Cardiac muscle cell (in vitro differentiated cells and primary cell): ENCODE measurements at regions not wholly inside any gene's neighbourhood (a gene's known extent, or its start where the extent isn't known, plus 50 kb on each side); places are given as distances from the start of the nearest gene placed in this dataset.
A peak's percentile ranks its signal among the peaks of the same experiment; 100 is the strongest.
"Not testable (repeated sequence)": the region's sequence is repeated elsewhere in the genome, so short reads cannot be mapped to it uniquely, and the experiment has no call there.

Experiments used
- DNase-seq, 2 donors: peaks; one replicate each; pipeline versions ENCODE4 v3.0.0 to v3.0.0-alpha.2; 2010 to 2017; ENCODE audit warnings: low read depth in 1 of 2, low spot score in 1 of 2
- H3K27ac ChIP-seq: fragments of 200-600 bp; sonication (generic); 2 replicates; pipeline ENCODE4 v1.5.1; 2016
- H3K27me3 ChIP-seq: fragments of 200-600 bp; sonication (generic); 2 replicates; pipeline ENCODE4 v1.6.0; 2016; ENCODE audit warnings: control low read depth
- H3K36me3 ChIP-seq: fragments of 200-600 bp; sonication (generic); 2 replicates; pipeline ENCODE4 v1.5.1; 2016; ENCODE audit warnings: control low read depth
- H3K4me1 ChIP-seq: fragments of 200-600 bp; sonication (generic); 2 replicates; pipeline ENCODE4 v1.8.1; 2017; ENCODE audit warnings: low read depth, mild to moderate bottlenecking, mixed run types
- H3K4me3 ChIP-seq: fragments of 200-600 bp; sonication (generic); 2 replicates; pipeline ENCODE4 v1.5.1; 2016; ENCODE audit warnings: mild to moderate bottlenecking
- H3K9me3 ChIP-seq: fragments of 200-600 bp; sonication (generic); 2 replicates; pipeline ENCODE4 v1.5.1; 2017; ENCODE audit warnings: low read depth, mild to moderate bottlenecking, control low read depth
- TF ChIP-seq, protein P1 (sequence below): IDR thresholded peaks from 2 replicates; pipeline ENCODE4 v1.5.1; 2012; ENCODE audit warnings: low read depth, mild to moderate bottlenecking, low read length

- H3K36me3 ChIP-seq, result no peaks in the 10 kb centered on the region
- no peak overlapping the region for H3K4me3 ChIP-seq
These were observed 214.4 kb upstream of the PRKCQ start for GRCh38 chr10:6794441-6794840.

GRCh38 chr10:6788731-6789130 is 208.7 kb upstream of the PRKCQ start:
- H3K27ac ChIP-seq, result no peak overlapping the region

More at GRCh38 chr10:6794441-6794840, 214.4 kb upstream of the PRKCQ start:
- TF ChIP-seq, protein P1, sequence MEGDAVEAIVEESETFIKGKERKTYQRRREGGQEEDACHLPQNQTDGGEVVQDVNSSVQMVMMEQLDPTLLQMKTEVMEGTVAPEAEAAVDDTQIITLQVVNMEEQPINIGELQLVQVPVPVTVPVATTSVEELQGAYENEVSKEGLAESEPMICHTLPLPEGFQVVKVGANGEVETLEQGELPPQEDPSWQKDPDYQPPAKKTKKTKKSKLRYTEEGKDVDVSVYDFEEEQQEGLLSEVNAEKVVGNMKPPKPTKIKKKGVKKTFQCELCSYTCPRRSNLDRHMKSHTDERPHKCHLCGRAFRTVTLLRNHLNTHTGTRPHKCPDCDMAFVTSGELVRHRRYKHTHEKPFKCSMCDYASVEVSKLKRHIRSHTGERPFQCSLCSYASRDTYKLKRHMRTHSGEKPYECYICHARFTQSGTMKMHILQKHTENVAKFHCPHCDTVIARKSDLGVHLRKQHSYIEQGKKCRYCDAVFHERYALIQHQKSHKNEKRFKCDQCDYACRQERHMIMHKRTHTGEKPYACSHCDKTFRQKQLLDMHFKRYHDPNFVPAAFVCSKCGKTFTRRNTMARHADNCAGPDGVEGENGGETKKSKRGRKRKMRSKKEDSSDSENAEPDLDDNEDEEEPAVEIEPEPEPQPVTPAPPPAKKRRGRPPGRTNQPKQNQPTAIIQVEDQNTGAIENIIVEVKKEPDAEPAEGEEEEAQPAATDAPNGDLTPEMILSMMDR, result no peak
- Histone ChIP-seq H3K4me1 (peaks cover 10% of the 10 kb centered on the region), H3K9me3 (no peaks in the 10 kb centered on the region), H3K27ac (no peak overlapping the region), H3K27me3 (peaks cover 7% of the 10 kb centered on the region)
- no peak for DNase-seq

GRCh38 chr10:6788231-6788630 is 208.2 kb upstream of the PRKCQ start:
- TF ChIP-seq, protein P1, result no peak
- Histone ChIP-seq H3K27ac (no peak overlapping the region), H3K4me1 (peaks cover 3% of the 10 kb centered on the region), H3K27me3 (peaks cover 7% of the 10 kb centered on the region), H3K36me3 (no peaks in the 10 kb centered on the region), H3K9me3 (no peaks in the 10 kb centered on the region), H3K4me3 (no peak overlapping the region)
- DNase-seq, result no peak

More at GRCh38 chr10:6788731-6789130, 208.7 kb upstream of the PRKCQ start:
- H3K27me3 ChIP-seq, result peaks cover 7% of the 10 kb centered on the region
- H3K4me1 ChIP-seq, result peaks cover 4% of the 10 kb centered on the region
- no peaks in the 10 kb centered on the region for H3K9me3 ChIP-seq
- no peaks in the 10 kb centered on the region for H3K36me3 ChIP-seq
- H3K4me3 ChIP-seq, result no peak overlapping the region
- TF ChIP-seq, protein P1, result no peak
- no peak for DNase-seq

- no peak for DNase-seq
- H3K4me3 ChIP-seq, result no peak overlapping the region
- peaks cover 7% of the 10 kb centered on the region for H3K27me3 ChIP-seq
- TF ChIP-seq, protein P1, result no peak
- no peak overlapping the region for H3K27ac ChIP-seq
- H3K9me3 ChIP-seq, result no peaks in the 10 kb centered on the region
- no peaks in the 10 kb centered on the region for H3K36me3 ChIP-seq
- H3K4me1 ChIP-seq, result peaks cover 3% of the 10 kb centered on the region
These were observed 207.6 kb upstream of the PRKCQ start for GRCh38 chr10:6787718-6788117.

DNA sequence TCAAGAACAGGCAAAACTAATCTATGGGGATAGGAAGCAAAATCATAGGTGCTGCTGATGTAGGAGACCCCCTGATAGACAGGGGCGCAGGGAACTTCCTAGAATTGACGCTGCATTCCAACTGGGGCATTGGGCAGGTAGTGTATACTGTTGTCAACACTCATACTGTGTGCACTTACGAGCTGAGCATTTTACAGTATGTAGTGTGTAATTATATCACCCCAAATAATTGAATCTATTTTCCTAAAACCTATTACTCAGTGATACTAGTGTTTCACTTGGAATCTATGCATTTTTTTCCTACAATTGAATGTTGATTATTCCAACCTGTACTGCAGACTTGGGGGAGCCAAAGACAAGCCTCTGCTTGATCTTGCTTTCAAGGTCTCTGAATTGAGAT is 207.0 kb upstream of the PRKCQ start:
- H3K27me3 ChIP-seq, result peaks cover 7% of the 10 kb centered on the region
- peaks cover 3% of the 10 kb centered on the region for H3K4me1 ChIP-seq
- TF ChIP-seq, protein P1, result no peak
- no peak for DNase-seq
- no peak overlapping the region for H3K27ac ChIP-seq
- H3K9me3 ChIP-seq, result no peaks in the 10 kb centered on the region
- H3K36me3 ChIP-seq, result no peaks in the 10 kb centered on the region
- H3K4me3 ChIP-seq, result no peak overlapping the region

- peaks cover 6% of the 10 kb centered on the region for H3K27me3 ChIP-seq
- H3K4me1 ChIP-seq, result peaks cover 3% of the 10 kb centered on the region
- no peaks in the 10 kb centered on the region for H3K9me3 ChIP-seq
- peak in 1 of 2 donors; percentile 62 for DNase-seq
- TF ChIP-seq, protein P1, result peak; percentile 53
- no peaks in the 10 kb centered on the region for H3K36me3 ChIP-seq
- H3K4me3 ChIP-seq, result no peak overlapping the region
- no peak overlapping the region for H3K27ac ChIP-seq
These were observed 206.5 kb upstream of the PRKCQ start for GRCh38 chr10:6786579-6787031.

GRCh38 chr10:6784429-6784828 is 204.4 kb upstream of the PRKCQ start:
- not testable (repeated sequence) for H3K9me3 ChIP-seq, H3K4me3 ChIP-seq, DNase-seq, H3K27me3 ChIP-seq, H3K36me3 ChIP-seq, H3K4me1 ChIP-seq, H3K27ac ChIP-seq
